Dedifferentiated amniotic fluid mesenchymal stem cell (primary cell): ENCODE measurements at regions not wholly inside any gene's neighbourhood (a gene's known extent, or its start where the extent isn't known, plus 50 kb on each side); places are given as distances from the start of the nearest gene placed in this dataset.

Experiments used
- DNase-seq: peaks from one replicate; pipeline ENCODE4 v3.0.0-alpha.2; 2016; ENCODE audit errors: extremely low spot score

GRCh38 chr4:110778521-110778920, 155.6 kb upstream of the PITX2 start:
- no peak for DNase-seq

- DNase-seq: no peak
Observed at GRCh38 chr4:110780538-110780937, 157.7 kb upstream of the PITX2 start.

GRCh38 chr4:110781944-110782343, 159.1 kb upstream of the PITX2 start:
- DNase-seq: no peak

- DNase-seq: no peak
Observed at GRCh38 chr4:110787109-110787508, 164.2 kb upstream of the PITX2 start.

GRCh38 chr4:110787707-110788106, 164.8 kb upstream of the PITX2 start:
- DNase-seq: no peak

- DNase-seq: no peak
Observed at GRCh38 chr4:110788302-110788701, 165.4 kb upstream of the PITX2 start.

- DNase-seq: no peak
Observed at GRCh38 chr4:110792036-110792435, 169.2 kb upstream of the PITX2 start.

GRCh38 chr4:110793381-110793801, 170.5 kb upstream of the PITX2 start:
- DNase-seq: no peak

- DNase-seq: no peak
Observed at GRCh38 chr4:110793890-110794554, 171.1 kb upstream of the PITX2 start.

GRCh38 chr4:110795971-110796370, 173.1 kb upstream of the PITX2 start:
- no peak for DNase-seq

GRCh38 chr4:110797486-110797885, 174.6 kb upstream of the PITX2 start:
- no peak for DNase-seq

- DNase-seq: no peak
Observed at GRCh38 chr4:110798687-110799086, 175.8 kb upstream of the PITX2 start.

GRCh38 chr4:110799211-110799610, 176.3 kb upstream of the PITX2 start:
- DNase-seq: no peak

- DNase-seq: no peak
Observed at GRCh38 chr4:110801591-110801990, 178.7 kb upstream of the PITX2 start.

- DNase-seq: no peak
Observed at GRCh38 chr4:110808351-110808878, 185.5 kb upstream of the PITX2 start.

- no peak for DNase-seq
Observed at GRCh38 chr4:110815950-110816349, 193.1 kb upstream of the PITX2 start.

- no peak for DNase-seq
Observed at GRCh38 chr4:110816367-110816766, 193.5 kb upstream of the PITX2 start.

- no peak for DNase-seq
Observed at GRCh38 chr4:110821186-110821585, 198.3 kb upstream of the PITX2 start.

GRCh38 chr4:110823251-110823650, 200.4 kb upstream of the PITX2 start:
- no peak for DNase-seq

GRCh38 chr4:110824344-110824743, 201.5 kb upstream of the PITX2 start:
- DNase-seq: no peak

GRCh38 chr4:110826656-110827055, 203.8 kb upstream of the PITX2 start:
- no peak for DNase-seq

GRCh38 chr4:110830461-110830860, 207.6 kb upstream of the PITX2 start:
- no peak for DNase-seq

GRCh38 chr4:110837896-110838450, 215.1 kb upstream of the PITX2 start:
- no peak for DNase-seq

- peak; percentile 61 for DNase-seq
Observed at GRCh38 chr4:110840221-110840654, 217.4 kb upstream of the PITX2 start.
